GM18909 (cell line): ENCODE measurements at regions not wholly inside any gene's neighbourhood (a gene's known extent, or its start where the extent isn't known, plus 50 kb on each side); places are given as distances from the start of the nearest gene placed in this dataset.
"Not testable (repeated sequence)": the region's sequence is repeated elsewhere in the genome, so short reads cannot be mapped to it uniquely, and the experiment has no call there.

Experiments
- ATAC-seq: cut with Tn5 transposase; IDR thresholded peaks from one replicate; pipeline ENCODE4 v1.9.1; 2021; ENCODE audit warnings: mild to moderate bottlenecking; ENCODE audit not compliant: unreplicated experiment, poor library complexity

DNA sequence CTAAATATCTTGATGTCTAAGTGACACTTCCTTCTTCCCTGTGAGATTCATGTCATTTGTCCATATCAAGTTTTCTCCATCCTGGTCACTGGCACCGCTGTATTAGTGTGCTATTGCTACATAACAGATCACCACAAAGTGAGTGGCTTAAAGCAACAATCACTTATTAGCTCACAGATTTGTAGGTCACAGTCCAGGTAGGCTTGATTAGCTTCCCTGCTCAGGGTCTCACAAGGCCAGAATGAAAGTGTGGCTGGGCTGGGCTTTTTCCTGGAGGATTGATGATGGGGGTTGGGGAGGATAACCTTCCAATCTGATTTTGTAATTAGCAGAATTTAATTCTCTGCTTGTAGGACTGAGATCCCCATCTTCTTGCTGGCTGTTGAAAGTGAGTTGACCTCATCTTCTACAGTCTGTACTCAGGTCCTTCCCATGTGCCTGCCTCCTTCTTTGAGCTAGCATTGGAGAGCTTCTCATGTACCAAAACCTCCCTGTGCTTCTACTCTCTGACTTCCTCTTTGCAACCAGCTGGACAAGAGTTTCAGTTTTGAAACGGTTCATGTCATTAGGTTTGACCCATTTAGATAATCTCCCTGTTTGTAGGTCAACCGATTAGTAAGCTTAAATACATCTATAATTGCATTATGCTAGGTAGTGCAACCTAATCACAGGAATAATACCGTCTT is 152.4 kb upstream of the MAN1A1 start:
- ATAC-seq = peak; percentile 93

DNA sequence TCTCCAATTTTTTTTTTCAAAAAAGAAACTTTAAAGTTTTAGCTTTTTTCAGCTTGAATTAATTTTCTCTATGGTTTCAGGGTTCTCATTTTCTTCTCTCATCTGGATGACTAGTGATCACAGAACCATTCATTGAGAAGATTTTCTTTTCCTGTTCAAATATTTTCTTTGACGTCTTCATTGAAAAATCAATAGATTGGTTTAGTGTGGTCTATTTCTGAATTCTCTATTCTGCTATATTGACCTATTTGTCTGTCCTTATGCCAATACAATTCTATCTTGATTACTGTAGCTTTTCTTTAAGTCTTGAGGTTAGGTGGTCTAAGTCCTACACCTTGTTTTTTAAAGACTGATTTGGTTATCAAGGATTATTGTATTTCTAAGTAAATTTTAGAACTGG is 150.2 kb upstream of the MAN1A1 start:
- ATAC-seq = no peak

DNA sequence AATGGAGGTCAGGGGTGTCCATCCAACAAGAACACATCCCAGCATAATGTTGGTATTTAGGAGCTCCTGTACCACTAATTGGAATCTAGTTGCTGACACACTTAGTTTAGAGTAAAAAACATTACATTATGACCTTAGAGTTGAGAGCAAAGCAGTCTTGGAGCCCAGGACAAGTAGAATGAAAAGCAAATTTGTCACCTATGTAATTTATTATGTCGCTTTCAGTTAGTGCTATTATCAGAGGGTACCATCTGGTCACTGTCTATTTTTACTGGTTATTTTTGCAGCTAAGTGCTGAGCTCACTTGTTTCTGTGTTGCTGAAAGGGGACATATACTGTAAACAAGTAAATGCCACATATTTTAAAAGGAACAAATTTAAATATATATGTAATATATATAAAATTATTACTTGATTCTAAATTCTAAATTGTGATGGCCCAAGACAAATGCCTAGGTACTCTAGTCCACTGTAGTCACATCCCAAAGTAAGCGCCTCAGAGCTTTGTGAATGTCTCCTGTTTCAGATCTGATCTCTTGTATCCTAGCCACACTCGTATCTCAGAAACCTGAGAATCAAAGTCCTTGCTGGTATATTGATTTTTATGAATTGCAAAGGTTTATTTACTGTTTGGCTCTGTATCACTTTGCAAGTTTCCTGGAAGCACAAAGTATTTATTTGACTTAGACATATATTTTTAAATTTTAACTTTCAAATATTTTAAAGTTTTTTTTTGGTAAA is 148.6 kb upstream of the MAN1A1 start:
- ATAC-seq = no peak

DNA sequence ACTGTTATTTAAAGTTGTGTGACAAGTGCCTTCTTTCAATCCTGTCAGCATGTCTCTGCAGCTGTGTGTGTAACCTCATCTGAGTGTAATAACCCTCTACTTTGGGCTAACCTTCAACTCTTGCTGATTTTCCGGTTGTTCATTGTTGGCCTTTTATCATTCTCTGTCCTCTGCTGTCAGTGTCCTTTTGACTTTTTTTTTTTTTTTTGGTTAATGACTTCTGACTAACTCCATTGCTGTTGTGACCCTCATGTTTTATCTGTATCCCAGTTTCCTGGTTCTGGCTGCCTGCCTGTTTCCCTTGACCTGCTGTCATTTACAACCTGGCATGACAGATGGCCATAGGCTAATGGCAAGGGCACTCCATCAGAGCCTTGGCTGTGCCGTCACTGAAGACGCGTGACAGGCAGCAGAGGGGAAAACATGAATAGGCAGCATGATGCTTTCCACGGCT is 145.7 kb upstream of the MAN1A1 start:
- ATAC-seq = no peak

DNA sequence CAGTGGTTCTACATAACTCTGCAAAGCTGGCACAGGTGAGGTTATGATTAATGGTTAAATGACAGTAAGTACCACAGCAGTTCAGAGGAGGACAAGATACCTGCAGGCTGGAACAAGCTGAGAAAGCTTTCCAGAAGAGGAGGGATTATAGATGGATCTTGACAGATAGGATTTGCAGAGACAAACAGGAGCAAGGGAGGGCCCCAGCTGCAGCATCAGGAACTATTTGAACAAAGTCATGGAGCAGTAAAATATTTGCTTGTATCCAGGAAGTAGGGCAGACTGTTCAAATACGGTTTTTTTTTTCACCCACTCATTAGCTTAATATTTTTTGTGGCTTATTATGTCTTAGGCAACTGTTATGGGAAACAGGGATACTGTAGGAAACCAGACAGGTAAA is 144.4 kb upstream of the MAN1A1 start:
- no peak for ATAC-seq

DNA sequence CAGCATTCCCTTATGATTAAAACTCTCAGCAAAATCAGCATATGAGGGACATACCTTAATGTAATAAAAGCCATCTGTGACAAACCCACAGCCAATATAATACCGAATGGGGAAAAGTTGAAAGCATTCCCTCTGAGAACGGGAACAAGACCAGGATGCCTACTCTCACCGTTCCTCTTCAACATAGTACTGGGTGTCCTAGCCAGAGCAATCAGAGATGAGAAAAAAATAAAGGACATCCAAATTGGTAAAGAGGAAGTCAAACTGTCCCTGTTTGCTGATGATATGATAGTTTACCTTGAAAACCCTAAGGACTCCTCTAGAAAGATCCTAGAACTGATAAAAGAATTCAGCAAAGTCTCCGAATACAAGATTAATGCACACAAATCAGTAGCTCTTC is 141.6 kb upstream of the MAN1A1 start:
- ATAC-seq = not testable (repeated sequence)

DNA sequence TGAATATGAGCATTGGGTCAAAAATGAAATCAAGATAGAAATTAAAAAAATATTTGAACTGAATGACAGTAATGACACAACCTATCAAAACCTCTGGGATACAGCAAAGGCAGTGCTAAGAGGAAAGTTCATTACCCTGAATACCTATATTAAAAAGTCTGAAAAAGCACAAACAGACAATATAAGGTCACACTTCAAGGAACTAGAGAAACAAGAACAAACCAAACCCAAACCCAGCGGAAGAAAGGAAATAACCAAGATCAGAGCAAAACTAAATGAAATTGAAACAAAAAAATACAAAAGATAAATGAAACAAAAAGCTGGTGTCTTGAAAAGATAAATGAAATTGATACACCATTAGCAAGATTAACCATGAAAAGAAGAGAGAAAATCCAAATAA is 140.5 kb upstream of the MAN1A1 start:
- ATAC-seq = not testable (repeated sequence)

DNA sequence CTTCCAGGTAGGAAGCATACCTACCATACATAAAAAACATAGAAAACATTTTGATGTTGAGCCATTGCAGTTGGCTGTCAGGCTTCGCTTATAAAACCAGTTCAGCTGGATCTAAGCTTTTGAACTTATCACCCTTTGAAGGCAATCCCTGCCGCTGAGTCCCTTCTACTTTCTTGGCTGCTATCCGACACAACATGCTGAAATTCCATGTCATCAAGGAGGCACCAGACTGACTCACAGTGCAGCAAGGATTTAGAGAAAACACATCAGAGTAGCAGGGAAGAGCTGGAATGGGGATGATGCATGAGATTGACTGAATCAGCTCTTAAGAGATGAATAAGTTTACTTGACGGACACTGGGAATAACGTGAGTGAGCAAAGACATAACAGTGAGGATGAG is 135.0 kb upstream of the MAN1A1 start:
- ATAC-seq = no peak

DNA sequence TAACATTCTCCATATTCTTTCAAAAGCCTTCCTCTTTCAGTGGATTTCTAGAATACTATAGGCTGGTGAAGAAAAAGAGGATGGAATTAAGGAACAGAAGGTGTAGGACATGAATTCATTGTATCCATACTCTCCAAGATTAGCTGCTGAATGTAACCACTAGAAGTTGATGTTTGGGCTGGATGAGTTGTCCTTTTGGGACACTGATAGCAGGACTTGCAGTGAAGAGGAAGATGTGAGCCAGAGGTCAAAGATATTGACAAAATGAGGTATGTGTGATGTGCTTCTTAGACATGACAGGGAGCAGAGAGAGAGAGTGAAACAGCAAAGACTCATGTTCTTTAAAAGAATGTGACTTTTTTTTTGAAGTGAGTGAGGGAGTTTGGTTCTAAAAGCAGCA is 134.3 kb upstream of the MAN1A1 start:
- no peak for ATAC-seq

DNA sequence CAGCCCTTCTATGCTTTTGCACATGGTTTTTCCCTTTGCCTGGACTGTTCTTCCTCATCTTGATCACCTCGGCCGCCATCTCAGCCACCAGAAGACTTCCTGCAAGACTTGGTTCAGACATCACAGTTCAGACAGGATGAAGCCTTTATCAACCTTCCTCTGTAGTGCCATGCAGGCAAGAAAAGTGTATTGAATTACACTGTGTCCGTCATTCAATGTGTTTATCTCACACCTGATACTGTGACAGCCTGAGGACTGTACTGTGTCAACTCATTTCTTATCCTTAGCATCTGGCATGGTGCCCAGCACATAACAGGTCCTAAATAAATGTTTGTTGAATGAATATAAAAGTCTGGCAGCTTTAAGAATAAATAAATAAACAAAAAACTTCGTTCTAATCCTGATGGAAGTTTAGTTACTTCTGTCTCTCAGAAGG is 133.3 kb upstream of the MAN1A1 start:
- ATAC-seq = no peak

DNA sequence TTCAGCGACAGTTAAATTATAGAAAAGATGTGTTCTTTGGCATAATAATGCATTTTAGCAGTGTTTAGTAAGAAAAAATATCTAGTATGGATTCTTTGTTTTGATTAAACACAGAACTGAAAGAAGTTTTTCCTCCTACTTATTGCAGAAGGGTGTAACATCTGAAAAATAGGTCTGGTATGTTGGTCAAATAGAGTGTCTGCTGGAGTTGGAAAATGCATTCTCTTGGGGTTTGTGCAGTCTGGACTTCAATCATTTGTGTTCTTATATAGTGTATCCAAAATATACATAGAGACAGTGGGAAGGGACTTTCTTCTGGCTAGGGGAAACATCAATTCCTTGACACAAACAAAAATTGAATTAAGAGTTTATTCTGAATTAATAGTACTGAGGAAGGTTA is 132.4 kb upstream of the MAN1A1 start:
- ATAC-seq = no peak

DNA sequence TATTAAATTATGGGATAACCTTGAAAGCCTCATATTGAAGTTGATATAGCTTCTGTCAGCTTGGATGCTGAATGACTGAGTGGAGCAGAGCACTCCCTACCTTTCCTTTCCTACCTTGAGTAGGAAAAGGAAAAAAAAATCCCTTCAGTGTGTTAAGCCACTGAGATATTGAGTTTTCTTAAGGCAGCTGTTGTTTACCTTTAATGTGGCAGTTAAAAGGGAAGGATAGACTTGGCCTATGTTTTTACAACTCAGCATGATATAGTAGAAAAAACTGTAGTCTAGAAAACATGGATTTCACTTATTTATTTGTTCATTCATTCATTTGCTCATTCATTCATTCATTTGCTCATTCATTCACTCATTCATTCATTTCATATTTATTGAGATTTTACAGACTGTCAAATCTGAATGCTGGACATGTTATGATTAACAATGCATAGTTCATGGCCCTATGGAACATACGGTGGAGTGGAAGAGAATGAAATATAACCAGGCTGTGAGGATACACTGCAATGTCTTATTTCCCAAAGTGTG is 131.5 kb upstream of the MAN1A1 start:
- ATAC-seq = no peak

DNA sequence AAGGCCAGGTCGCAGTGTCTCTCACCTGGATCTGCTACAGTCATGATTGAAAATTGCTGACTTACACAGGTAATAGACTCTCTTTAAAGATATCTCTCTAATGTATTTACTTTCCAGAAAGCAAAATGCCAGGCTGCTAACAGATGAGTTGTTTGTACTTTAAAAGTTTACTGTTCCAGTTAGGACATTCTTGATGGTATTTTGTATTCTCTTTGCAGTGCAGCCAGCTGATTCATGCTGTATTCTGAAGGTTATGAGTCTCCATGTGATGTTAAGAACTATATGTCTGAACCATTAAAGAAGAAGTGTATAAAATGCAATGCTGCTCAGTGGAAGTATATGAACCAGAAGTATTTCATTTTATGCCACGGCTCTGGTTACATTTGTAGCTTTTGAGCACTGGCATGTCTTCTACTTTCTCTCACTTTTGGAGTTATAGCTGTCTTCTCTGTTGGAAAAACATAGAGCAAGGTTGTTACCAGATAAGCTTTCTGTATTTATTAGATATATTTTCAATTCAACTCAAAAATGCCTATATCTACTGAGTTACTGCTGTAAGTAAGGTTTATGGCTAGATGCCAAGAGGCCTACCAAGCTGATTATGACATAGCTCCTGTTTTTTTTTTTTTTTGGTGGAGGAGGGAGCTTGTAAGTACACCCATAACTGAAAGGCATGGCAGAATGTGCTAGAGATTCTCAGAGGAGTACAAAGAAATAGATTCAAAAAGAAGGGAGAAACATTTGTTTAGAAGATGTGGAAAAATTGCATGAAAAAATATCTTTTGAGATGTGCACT is 130.5 kb upstream of the MAN1A1 start:
- ATAC-seq = no peak

DNA sequence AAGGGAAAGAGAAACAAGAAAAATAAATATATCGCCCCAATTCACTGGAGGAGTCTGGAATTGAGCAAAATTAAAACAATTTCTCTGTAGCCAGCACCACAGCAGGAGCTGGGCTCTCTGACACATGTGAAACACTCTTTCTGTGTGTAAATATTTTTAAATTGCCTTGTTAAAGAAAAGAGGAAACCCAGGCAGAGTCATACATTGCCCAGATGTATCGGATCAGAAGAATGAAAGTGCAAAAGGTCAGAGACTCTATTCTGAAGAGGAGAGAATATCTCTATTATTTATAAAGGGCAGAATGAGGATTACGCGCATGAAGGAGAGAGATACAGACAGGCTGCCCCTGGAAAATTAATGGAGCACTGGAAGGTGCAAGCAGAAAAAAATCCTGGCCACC is 127.0 kb upstream of the MAN1A1 start:
- peak; percentile 97 for ATAC-seq

DNA sequence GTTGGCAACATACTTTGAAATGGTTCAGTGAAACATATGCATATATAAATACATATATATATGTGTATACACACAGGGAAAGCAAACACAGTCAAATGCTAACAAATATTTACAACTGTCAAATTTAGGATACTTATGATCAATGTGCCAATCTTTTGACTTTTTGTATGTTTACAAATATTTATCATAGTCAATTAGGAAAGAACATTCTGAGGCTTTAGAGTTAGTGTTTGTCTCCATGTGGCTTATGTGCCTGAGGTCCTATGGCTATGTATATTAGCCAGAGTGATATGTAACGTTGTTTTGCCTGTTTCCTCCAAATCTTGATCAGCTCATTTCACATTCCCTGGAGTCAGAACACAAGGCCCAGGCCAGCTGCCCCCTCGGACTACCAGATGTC is 126.5 kb upstream of the MAN1A1 start:
- peak; percentile 13 for ATAC-seq

DNA sequence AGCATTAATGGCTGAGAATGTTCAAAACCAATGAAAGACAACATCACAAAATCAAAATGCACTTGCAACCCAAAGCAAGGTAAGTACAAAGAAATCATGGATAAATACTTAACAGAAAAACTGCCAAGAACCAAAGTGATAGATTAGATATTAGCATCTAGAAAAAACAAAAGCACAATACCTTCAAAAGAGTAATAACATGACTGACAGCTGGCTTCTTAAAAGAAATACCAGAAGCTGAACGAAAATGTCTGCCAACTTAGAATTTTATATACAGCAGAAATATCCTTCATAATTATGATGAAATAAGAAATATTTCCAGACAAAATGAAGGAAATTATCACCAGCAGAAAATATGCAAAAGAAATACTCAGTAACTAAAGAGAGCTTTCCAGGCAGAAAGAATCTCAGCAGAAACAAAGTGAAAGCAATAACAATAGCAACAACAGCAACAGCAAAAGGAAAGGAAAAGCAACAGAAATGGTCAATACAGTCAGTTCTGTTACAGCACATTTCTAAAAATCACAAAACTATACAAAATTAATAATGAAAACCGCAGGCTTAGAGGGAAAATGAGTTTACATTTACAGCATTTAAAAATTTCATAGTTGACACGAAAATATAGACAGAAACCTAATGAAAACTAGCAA is 121.5 kb upstream of the MAN1A1 start:
- ATAC-seq = no peak

DNA sequence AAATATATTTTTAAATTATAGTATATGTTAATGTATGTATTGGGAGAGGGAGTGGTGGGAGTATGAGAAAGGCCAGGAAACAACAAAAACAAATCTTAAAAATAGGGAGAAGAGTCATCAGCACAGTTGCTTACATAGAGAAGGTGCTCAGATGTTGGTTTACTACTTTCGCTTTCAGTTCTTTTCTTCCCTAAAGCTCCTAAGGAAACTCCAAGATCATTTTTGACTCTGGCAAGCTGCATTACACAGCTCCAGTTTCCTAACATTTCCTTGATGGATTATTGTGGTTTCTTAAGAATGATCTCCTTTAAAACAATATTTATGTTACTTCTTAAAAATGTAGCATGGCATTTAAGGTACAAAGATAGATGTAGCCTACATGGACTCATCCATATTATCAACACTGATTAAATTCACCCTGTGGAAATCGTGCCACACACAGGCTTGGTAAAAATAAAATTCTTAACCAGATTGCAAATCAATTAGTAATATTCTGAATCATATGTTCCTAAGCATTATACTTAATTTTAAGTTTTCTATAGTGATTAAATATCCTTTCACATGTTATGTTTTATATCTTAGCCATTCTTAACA is 118.0 kb upstream of the MAN1A1 start:
- ATAC-seq = no peak

DNA sequence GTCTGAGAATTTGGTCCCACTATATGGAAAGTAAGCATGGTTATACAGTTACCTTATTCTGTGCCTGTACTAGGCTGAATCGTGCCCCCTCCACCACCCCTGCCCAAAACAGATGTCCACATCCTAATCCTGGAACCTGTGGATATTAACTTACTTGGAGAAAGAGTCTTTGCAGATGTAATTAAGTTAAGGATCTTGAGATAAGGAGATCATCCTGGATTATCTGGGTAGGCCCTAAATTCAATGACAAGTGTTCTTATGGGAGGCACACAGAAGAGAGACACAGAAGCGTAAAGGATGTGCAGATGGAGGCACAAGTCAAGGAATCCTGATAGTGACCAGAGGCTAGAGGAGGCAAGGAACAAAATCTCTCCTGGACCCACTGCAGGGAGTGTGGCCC is 116.7 kb upstream of the MAN1A1 start:
- ATAC-seq = no peak

DNA sequence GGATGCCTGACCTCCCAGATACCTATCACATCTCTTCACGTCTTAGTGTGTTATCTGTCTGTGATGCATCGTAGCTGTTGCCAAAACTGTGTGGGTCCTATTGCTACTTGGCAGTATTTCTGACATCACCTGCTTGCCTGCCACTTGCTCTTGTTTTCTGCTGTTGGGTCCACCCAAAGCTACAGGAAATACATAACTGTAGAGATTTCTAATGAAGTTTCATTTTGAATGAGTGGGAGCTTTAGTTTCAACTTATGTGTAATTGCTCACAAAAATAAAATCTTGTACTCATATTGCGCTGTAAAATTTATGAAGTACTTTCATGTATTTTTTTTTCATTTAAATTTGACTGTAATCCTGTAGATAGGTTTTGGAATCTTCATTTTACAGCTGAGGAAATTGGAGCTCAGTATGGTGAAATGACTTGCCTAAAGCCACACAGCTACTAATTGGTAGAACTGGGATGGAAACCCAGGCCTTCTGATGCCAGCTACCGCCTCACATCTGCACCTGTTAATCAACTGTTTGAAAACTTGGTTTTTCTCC is 113.6 kb upstream of the MAN1A1 start:
- ATAC-seq = peak; percentile 84

DNA sequence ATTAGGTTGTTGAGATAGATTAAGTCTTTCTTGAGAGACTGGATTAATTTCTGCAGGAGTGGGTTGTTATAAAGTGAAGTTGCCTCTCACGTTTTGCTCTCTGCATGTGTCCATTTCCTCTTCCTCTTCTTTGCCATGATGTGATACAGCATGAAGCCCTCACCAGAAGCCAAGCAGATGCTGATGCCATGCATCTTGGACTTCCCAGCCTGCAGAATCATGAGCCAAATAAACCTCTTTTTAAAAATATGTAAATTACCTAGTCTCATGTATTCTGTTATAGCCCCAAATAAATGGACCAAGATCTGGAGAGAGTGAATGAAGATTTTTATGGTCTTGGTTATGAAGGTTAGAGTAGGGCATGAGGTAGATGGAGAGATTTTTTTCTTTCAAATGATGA is 111.6 kb upstream of the MAN1A1 start:
- no peak for ATAC-seq
